Activated naive CD4-positive, alpha-beta T cell treated with anti-CD3 and anti-CD28 coated beads for 36 hours (primary cell): ENCODE measurements at regions not wholly inside any gene's neighbourhood (a gene's known extent, or its start where the extent isn't known, plus 50 kb on each side); places are given as distances from the start of the nearest gene placed in this dataset.
A peak's percentile ranks its signal among the peaks of the same experiment; 100 is the strongest.
"Not testable (repeated sequence)": the region's sequence is repeated elsewhere in the genome, so short reads cannot be mapped to it uniquely, and the experiment has no call there.

Experiments used
- CTCF ChIA-PET: fragments of 350-600 bp; sonication (Branson Sonifier 250); formaldehyde crosslinking; loops from one replicate; lab custom pipeline; 2021; ENCODE audit warnings: antibody characterized with exemption; lab: Charles Lee
- DNase-seq: peaks from one replicate; pipeline ENCODE4 v3.0.0-alpha.2; 2020
- H3K27ac Mint-ChIP-seq: one replicate; pipeline ENCODE4 v1.8.0; 2021; ENCODE audit warnings: mild to moderate bottlenecking, mixed read lengths
- H3K27me3 Mint-ChIP-seq: one replicate; pipeline ENCODE4 v1.8.0; 2021; ENCODE audit warnings: low read depth, mixed read lengths
- H3K36me3 Mint-ChIP-seq: one replicate; pipeline ENCODE4 v1.8.0; 2021; ENCODE audit warnings: low read depth, mixed read lengths
- H3K4me1 Mint-ChIP-seq: one replicate; pipeline ENCODE4 v1.8.0; 2021; ENCODE audit warnings: low read depth, mixed read lengths
- H3K4me3 Mint-ChIP-seq: one replicate; pipeline ENCODE4 v1.8.0; 2021; ENCODE audit warnings: mild to moderate bottlenecking, moderate library complexity, mixed read lengths
- H3K9me3 Mint-ChIP-seq: one replicate; pipeline ENCODE4 v1.8.0; 2021; ENCODE audit warnings: mixed read lengths
- intact Hi-C: fragments of 100-400 bp; cut with micrococcal nuclease; formaldehyde crosslinking; loops from one replicate; pipeline ENCODE4 v1.15.1; 2023

GRCh38 chr6:137970368-137970767 lies 103.3 kb downstream of the TNFAIP3 start:
- DNase-seq = peak; percentile 66
- H3K9me3 Mint-ChIP-seq = no peaks in the 10 kb centered on the region
- no peak overlapping the region for H3K4me3 Mint-ChIP-seq
- intact Hi-C loops = loop anchor here (1.0 to 10.0 kb wide), 3 partner anchors 25 to 434 kb away; partner anchors contain the start of gene HEBP2
- peak overlapping the region; percentile 85 for H3K27ac Mint-ChIP-seq
- H3K4me1 Mint-ChIP-seq = peaks cover 71% of the 10 kb centered on the region
- no peaks in the 10 kb centered on the region for H3K27me3 Mint-ChIP-seq
- no peaks in the 10 kb centered on the region for H3K36me3 Mint-ChIP-seq
- CTCF ChIA-PET = interaction anchor here (2.2 to 3.5 kb wide), 4 partner anchors 26 to 100 kb away, joined by 8 to 17 read pairs (median 14); no protein-coding TSS in a partner anchor

- H3K27ac Mint-ChIP-seq = no peak overlapping the region
- no peaks in the 10 kb centered on the region for H3K36me3 Mint-ChIP-seq
- CTCF ChIA-PET = interaction anchor here (1.1 to 3.5 kb wide), 3 partner anchors 29 to 173 kb away, joined by 3 to 17 read pairs (median 17); no protein-coding TSS in a partner anchor
Measured at GRCh38 chr6:137973201-137973600, 106.1 kb downstream of the TNFAIP3 start.

GRCh38 chr6:137975188-137975940 lies 108.3 kb downstream of the TNFAIP3 start:
- intact Hi-C loops = loop anchor here (1.0 to 10.0 kb wide), 15 partner anchors 25 to 818 kb away; partner anchors contain the start of gene HEBP2
- peak; percentile 64 for DNase-seq
- peak overlapping the region; percentile 73 for H3K4me3 Mint-ChIP-seq
- peaks cover 72% of the 10 kb centered on the region for H3K4me1 Mint-ChIP-seq
- CTCF ChIA-PET = interaction anchor here (0.7 to 7.8 kb wide), 28 partner anchors 9 to 350 kb away, joined by 3 to 71 read pairs (median 6); partner anchors contain the start of gene TNFAIP3
- peak overlapping the region; percentile 91 for H3K27ac Mint-ChIP-seq
- H3K36me3 Mint-ChIP-seq = no peaks in the 10 kb centered on the region
- no peaks in the 10 kb centered on the region for H3K27me3 Mint-ChIP-seq
- H3K9me3 Mint-ChIP-seq = no peaks in the 10 kb centered on the region

More at GRCh38 chr6:137973201-137973600, 106.1 kb downstream of the TNFAIP3 start:
- DNase-seq = no peak
- Mint-ChIP-seq H3K4me3 (no peak overlapping the region), H3K9me3 (no peaks in the 10 kb centered on the region), H3K27me3 (no peaks in the 10 kb centered on the region), H3K4me1 (peaks cover 86% of the 10 kb centered on the region)
- intact Hi-C loops = loop anchor here (10.0 kb wide), 1 partner anchor 432 kb away; the partner anchor contains the start of gene HEBP2

GRCh38 chr6:137976430-137976829 lies 109.4 kb downstream of the TNFAIP3 start:
- Mint-ChIP-seq H3K27ac (peak overlapping the region; percentile 6), H3K9me3 (no peaks in the 10 kb centered on the region), H3K4me1 (peaks cover 62% of the 10 kb centered on the region), H3K36me3 (no peaks in the 10 kb centered on the region), H3K4me3 (no peak overlapping the region), H3K27me3 (no peaks in the 10 kb centered on the region)
- DNase-seq = peak; percentile 41
- intact Hi-C loops = loop anchor here (5.0 to 10.0 kb wide), 2 partner anchors 428 to 819 kb away; partner anchors contain the start of gene HEBP2
- CTCF ChIA-PET = interaction anchor here (0.8 to 7.8 kb wide), 19 partner anchors 27 to 882 kb away, joined by 3 to 71 read pairs (median 7); partner anchors contain the start of gene TNFAIP3

- no peaks in the 10 kb centered on the region for H3K36me3 Mint-ChIP-seq
- intact Hi-C loops = loop anchor here (5.0 to 10.0 kb wide), 2 partner anchors 428 to 820 kb away; partner anchors contain the start of gene HEBP2
- DNase-seq = no peak
- CTCF ChIA-PET = interaction anchor here (1.1 to 7.8 kb wide), 5 partner anchors 9 to 883 kb away, joined by 3 to 71 read pairs (median 3); partner anchors contain the start of gene TNFAIP3
- H3K9me3 Mint-ChIP-seq = no peaks in the 10 kb centered on the region
- no peaks in the 10 kb centered on the region for H3K27me3 Mint-ChIP-seq
- H3K27ac Mint-ChIP-seq = no peak overlapping the region
- peaks cover 55% of the 10 kb centered on the region for H3K4me1 Mint-ChIP-seq
- no peak overlapping the region for H3K4me3 Mint-ChIP-seq
Measured at GRCh38 chr6:137977206-137977605, 110.1 kb downstream of the TNFAIP3 start.

- no peaks in the 10 kb centered on the region for H3K36me3 Mint-ChIP-seq
- H3K4me1 Mint-ChIP-seq = peaks cover 49% of the 10 kb centered on the region
- no peaks in the 10 kb centered on the region for H3K9me3 Mint-ChIP-seq
- DNase-seq = no peak
- H3K4me3 Mint-ChIP-seq = no peak overlapping the region
- CTCF ChIA-PET = interaction anchor here (1.5 to 7.8 kb wide), 2 partner anchors 10 to 109 kb away, joined by 3 to 71 read pairs; partner anchors contain the start of gene TNFAIP3
- H3K27me3 Mint-ChIP-seq = no peaks in the 10 kb centered on the region
- no peak overlapping the region for H3K27ac Mint-ChIP-seq
- intact Hi-C loops = loop anchor here (1.0 to 10.0 kb wide), 3 partner anchors 297 to 821 kb away; partner anchors contain the start of gene HEBP2
Measured at GRCh38 chr6:137977814-137978213, 110.8 kb downstream of the TNFAIP3 start.

- intact Hi-C loops = loop anchor here (1.0 to 10.0 kb wide), 3 partner anchors 297 to 821 kb away; partner anchors contain the start of gene HEBP2
- Mint-ChIP-seq H3K4me1 (peaks cover 47% of the 10 kb centered on the region), H3K27ac (peak overlapping the region; percentile 53), H3K4me3 (no peak overlapping the region), H3K9me3 (no peaks in the 10 kb centered on the region), H3K27me3 (no peaks in the 10 kb centered on the region), H3K36me3 (no peaks in the 10 kb centered on the region)
- peak; percentile 77 for DNase-seq
- CTCF ChIA-PET = interaction anchor here (1.5 to 7.8 kb wide), 2 partner anchors 10 to 109 kb away, joined by 3 to 71 read pairs; partner anchors contain the start of gene TNFAIP3
Measured at GRCh38 chr6:137978252-137978896, 111.3 kb downstream of the TNFAIP3 start.

- not testable (repeated sequence) for H3K36me3 Mint-ChIP-seq, H3K4me3 Mint-ChIP-seq, H3K9me3 Mint-ChIP-seq, H3K27me3 Mint-ChIP-seq, DNase-seq, H3K27ac Mint-ChIP-seq
- CTCF ChIA-PET = interaction anchor here (0.7 to 7.8 kb wide), 3 partner anchors 26 to 430 kb away, joined by 4 to 71 read pairs (median 5); partner anchors contain the start of gene TNFAIP3
- H3K4me1 Mint-ChIP-seq = peaks cover 39% of the 10 kb centered on the region
- intact Hi-C loops = loop anchor here (5.0 to 10.0 kb wide), 2 partner anchors 426 to 822 kb away; partner anchors contain the start of gene HEBP2
Measured at GRCh38 chr6:137979263-137979662, 112.2 kb downstream of the TNFAIP3 start.

- no peak overlapping the region for H3K4me3 Mint-ChIP-seq
- DNase-seq = no peak
- intact Hi-C loops = loop anchor here (10.0 kb wide), 1 partner anchor 746 kb away; no protein-coding TSS in a partner anchor
- CTCF ChIA-PET = interaction anchor here (1.0 to 7.8 kb wide), 5 partner anchors 25 to 299 kb away, joined by 3 to 71 read pairs (median 3); partner anchors contain the start of gene TNFAIP3
- H3K36me3 Mint-ChIP-seq = no peaks in the 10 kb centered on the region
- H3K27ac Mint-ChIP-seq = no peak overlapping the region
- no peaks in the 10 kb centered on the region for H3K9me3 Mint-ChIP-seq
- no peaks in the 10 kb centered on the region for H3K27me3 Mint-ChIP-seq
- H3K4me1 Mint-ChIP-seq = peaks cover 26% of the 10 kb centered on the region
Measured at GRCh38 chr6:137980777-137981176, 113.7 kb downstream of the TNFAIP3 start.

- CTCF ChIA-PET = interaction anchor here (1.1 to 7.8 kb wide), 4 partner anchors 24 to 277 kb away, joined by 3 to 71 read pairs (median 4); partner anchors contain the start of gene TNFAIP3
- Mint-ChIP-seq H3K9me3 (no peaks in the 10 kb centered on the region), H3K4me3 (no peak overlapping the region), H3K36me3 (no peaks in the 10 kb centered on the region), H3K4me1 (peaks cover 16% of the 10 kb centered on the region), H3K27ac (no peak overlapping the region), H3K27me3 (no peaks in the 10 kb centered on the region)
- intact Hi-C loops = loop anchor here (10.0 kb wide), 1 partner anchor 747 kb away; no protein-coding TSS in a partner anchor
- no peak for DNase-seq
Measured at GRCh38 chr6:137981758-137982157, 114.7 kb downstream of the TNFAIP3 start.

GRCh38 chr6:137982418-137983189 lies 115.5 kb downstream of the TNFAIP3 start:
- Mint-ChIP-seq H3K9me3 (no peaks in the 10 kb centered on the region), H3K27ac (no peak overlapping the region), H3K4me1 (peaks cover 13% of the 10 kb centered on the region), H3K27me3 (no peaks in the 10 kb centered on the region), H3K36me3 (no peaks in the 10 kb centered on the region), H3K4me3 (no peak overlapping the region)
- intact Hi-C loops = loop anchor here (10.0 kb wide), 1 partner anchor 748 kb away; no protein-coding TSS in a partner anchor
- CTCF ChIA-PET = no interaction called here
- no peak for DNase-seq
